NT2/D1 (cell line): ENCODE measurements at regions not wholly inside any gene's neighbourhood (a gene's known extent, or its start where the extent isn't known, plus 50 kb on each side); places are given as distances from the start of the nearest gene placed in this dataset.

Source experiments
- SUZ12 ChIP-seq: IDR thresholded peaks from 2 replicates; pipeline ENCODE4 v1.6.1; 2011; ENCODE audit not compliant: insufficient read length, insufficient read depth; ENCODE audit errors: extremely low read depth
- ZNF274 ChIP-seq: IDR thresholded peaks from 2 replicates; pipeline ENCODE4 v1.6.1; 2011; ENCODE audit warnings: mild to moderate bottlenecking, low read depth, low read length

DNA sequence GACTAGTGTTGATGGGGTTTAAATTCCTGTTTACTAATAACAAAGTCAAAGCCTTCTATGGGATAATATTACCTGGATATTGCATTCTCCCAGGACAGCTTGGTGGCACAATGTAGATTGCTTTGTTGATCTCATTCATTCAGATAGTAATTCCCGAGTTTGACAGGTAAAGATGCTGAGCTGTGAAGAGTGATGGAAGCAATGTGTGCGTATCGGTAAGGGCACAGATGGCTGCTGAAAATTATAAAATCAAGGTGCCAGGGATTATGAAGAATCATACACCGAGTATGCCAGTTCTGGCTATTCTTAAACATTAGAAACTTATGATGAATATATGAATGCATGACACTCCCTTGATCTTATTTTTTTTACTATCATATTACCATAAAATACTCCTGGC, 100.6 kb upstream of the CNTNAP4 start:
- TF ChIP-seq ZNF274 (no peak), SUZ12 (no peak)
